Lower leg skin (tissue), 4 donors: ENCODE measurements at regions not wholly inside any gene's neighbourhood (a gene's known extent, or its start where the extent isn't known, plus 50 kb on each side); places are given as distances from the start of the nearest gene placed in this dataset.

Experiments
- DNase-seq, 2 donors: peaks; one replicate each; pipeline ENCODE4 v3.0.0-alpha.2; 2019; ENCODE audit warnings: low spot score in 2 of 2
- H3K4me3 ChIP-seq: fragments of 200-600 bp; sonication (generic); 2 replicates; pipeline ENCODE4 v1.5.1; 2017; ENCODE audit warnings: mild to moderate bottlenecking, low read depth; ENCODE audit not compliant: poor library complexity, severe bottlenecking
- CTCF ChIP-seq, 3 donors: fragments of 450-650 bp; IDR thresholded peaks; one replicate each; pipeline ENCODE4 v1.5.1; 2016; ENCODE audit warnings: antibody characterized with exemption in 3 of 3, mild to moderate bottlenecking in 3 of 3, moderate library complexity in 2 of 3
- POLR2A ChIP-seq, 2 donors: fragments of 450-650 bp; IDR thresholded peaks; one replicate each; pipeline ENCODE4 v1.6.1; 2016 to 2017; ENCODE audit warnings: antibody characterized with exemption in 2 of 2, mild to moderate bottlenecking in 1 of 2, moderate library complexity in 1 of 2
- WGBS, 2 donors: methylation state at CpG; one replicate each; pipeline ENCODE4 v1.1.5; 2018; 5-methylcytosine and 5-hydroxymethylcytosine counted together
- intact Hi-C: fragments of 100-400 bp; cut with DNase I; formaldehyde crosslinking; loops from one replicate; pipeline ENCODE4 v1.15.0; 2023; ENCODE audit warnings: low total_unique reads

GRCh38 chr12:75765170-75766059 lies 254.0 kb upstream of the KRR1 start:
- no peak for DNase-seq
- TF ChIP-seq CTCF (IDR thresholded peaks at IDR 0.05) (no peak), POLR2A (IDR thresholded peaks at IDR 0.05) (no peak)
- intact Hi-C loops = no loop called here
- no peak overlapping the region for H3K4me3 ChIP-seq
- WGBS, 2 donors = 96% methylated on average over 3 of the region's 3 CpGs

DNA sequence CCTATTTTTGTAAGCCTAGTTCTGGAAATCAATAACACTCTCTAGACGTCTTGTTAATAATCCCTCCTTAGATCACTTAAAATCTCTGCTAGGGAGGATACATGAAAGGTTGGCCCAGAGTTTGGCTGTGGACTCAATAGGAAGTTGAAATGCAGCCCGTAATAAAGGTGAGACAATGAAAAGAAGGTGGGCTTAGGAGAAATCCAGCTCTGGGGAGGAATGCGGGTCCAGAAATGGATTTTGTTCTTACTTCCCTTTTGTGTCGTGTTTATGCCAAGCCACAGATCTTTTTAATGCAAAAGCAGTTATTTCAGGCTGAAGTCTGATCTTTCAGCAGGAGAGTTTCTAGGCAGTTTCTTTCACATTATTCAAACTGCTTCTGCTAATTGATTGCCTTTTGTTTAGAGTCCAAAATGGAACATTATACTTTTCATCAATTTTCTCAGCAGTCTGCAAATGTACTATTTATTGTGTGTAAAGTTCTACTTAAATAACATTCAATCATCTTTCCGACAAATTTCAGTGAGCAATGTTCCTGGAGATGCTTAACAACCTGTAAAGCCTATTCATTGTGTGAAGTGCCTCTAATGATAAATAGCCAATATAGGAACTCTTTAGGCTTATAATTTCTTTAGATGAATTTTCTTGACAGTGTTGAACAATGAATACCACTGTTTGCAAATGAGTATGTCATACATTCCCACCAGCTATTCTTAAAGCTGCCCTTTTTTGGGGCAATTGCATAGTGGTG lies 252.9 kb upstream of the KRR1 start:
- no peak for TF ChIP-seq POLR2A (IDR thresholded peaks at IDR 0.05)
- TF ChIP-seq CTCF (IDR thresholded peaks at IDR 0.05) = no peak
- DNase-seq = no peak
- no peak overlapping the region for H3K4me3 ChIP-seq
- intact Hi-C loops = no loop called here
- WGBS, 2 donors = 82 to 84% methylated on average over 5 of the region's 5 CpGs

- H3K4me3 ChIP-seq = no peak overlapping the region
- intact Hi-C loops = no loop called here
- no peak for TF ChIP-seq POLR2A (IDR thresholded peaks at IDR 0.05)
- DNase-seq = no peak
- 93 to 95% methylated on average over 7 of the region's 7 CpGs for WGBS, 2 donors
These were observed 249.3 kb upstream of the KRR1 start for GRCh38 chr12:75760573-75761294.

DNA sequence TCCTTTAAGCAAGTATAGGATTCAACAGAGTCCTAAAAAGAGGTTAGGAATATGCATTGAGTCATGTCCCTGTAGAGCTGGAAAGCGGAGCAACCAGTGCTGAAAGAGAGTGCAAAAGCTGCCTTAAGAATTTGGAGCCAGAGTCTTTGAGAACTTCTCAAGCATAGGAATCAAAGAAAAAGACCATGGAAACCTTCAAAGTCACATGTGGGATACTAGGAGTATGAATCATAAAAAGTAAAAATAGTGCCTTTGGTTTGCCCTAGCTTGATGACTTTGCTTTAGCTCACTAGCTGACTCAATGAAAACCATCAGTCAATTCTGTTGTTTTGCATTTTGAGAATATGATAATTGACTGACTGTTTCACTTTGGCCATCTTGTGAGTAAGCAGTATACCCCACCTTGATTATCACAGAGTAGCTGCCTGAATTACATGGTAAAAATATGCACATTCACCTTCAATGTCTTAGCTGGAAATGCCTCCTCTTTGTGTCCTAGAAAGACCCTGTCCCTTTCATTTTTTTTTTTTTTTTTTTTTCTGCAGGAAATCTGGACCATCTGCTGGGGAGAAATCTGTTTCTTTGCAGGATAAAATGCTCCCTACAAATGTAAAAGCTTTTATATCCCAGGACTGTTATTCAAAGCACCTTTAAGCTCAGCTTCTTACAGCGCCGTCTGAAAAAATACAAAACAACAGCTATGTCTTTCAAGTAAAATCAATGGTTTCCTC lies 248.6 kb upstream of the KRR1 start:
- TF ChIP-seq CTCF (IDR thresholded peaks at IDR 0.05) (no peak), POLR2A (IDR thresholded peaks at IDR 0.05) (no peak)
- H3K4me3 ChIP-seq = no peak overlapping the region
- WGBS, 2 donors = 84 to 88% methylated on average over 3 of the region's 3 CpGs
- intact Hi-C loops = no loop called here
- no peak for DNase-seq

DNA sequence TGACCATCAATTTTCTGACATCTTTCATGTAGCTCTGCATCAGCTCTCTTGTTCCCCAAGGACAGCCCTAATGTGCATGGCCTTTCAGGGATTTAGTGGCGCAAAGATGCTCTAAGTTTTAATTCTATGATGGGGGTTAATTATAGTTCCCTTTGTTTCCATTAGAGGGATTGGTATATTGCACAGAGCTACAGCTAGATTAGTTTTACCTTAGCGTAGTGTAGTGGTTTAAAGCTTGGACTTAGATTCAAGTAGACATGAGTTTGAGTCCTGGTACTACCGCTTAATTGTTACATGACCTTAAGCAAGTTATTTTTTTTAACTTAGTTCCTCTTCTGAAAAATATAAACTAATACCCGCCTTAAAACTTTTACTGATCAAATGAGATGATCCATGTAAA lies 247.8 kb upstream of the KRR1 start:
- no peak for DNase-seq
- intact Hi-C loops = no loop called here
- no peak overlapping the region for H3K4me3 ChIP-seq
- 94 to 95% methylated on average over 4 of the region's 4 CpGs for WGBS, 2 donors
- TF ChIP-seq POLR2A (IDR thresholded peaks at IDR 0.05) (no peak), CTCF (IDR thresholded peaks at IDR 0.05) (no peak)
